DOHH2 (cell line): ENCODE measurements at regions not wholly inside any gene's neighbourhood (a gene's known extent, or its start where the extent isn't known, plus 50 kb on each side); places are given as distances from the start of the nearest gene placed in this dataset.

Experiments
- EZH2phosphoT487 ChIP-seq: fragments of 200-600 bp; sonication (generic); IDR thresholded peaks from 2 replicates; pipeline ENCODE4 v1.6.1; 2017; ENCODE audit warnings: borderline replicate concordance, mild to moderate bottlenecking, antibody characterized with exemption, low read length, moderate library complexity, mixed read lengths
- TF ChIP-seq, protein P1 (sequence below): fragments of 200-600 bp; sonication (generic); IDR thresholded peaks from one replicate; pipeline ENCODE4 v1.5.1; 2014; ENCODE audit warnings: antibody characterized with exemption, mild to moderate bottlenecking, low read depth, low read length; ENCODE audit not compliant: poor library complexity, severe bottlenecking

DNA sequence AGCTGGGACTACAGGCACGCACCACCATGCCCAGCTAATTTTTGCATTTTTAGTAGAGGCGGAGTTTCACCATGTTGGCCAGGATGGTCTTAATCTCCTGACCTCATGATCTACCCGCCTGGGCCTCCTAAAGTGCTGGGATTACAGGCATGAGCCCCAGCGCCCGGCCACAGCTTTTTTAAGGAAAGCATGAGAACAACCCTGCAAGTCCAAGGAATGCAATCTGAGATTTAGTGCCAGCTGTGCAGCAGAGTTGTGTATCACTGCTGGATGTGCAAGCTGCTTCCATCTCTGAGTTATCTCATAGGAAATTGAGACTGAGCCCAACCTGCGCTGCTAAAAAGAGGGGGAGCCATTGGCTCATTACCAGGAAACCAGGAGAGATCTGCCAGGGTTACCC is 399.9 kb upstream of the CYRIA start:
- no peak for TF ChIP-seq EZH2phosphoT487
- TF ChIP-seq, protein P1, sequence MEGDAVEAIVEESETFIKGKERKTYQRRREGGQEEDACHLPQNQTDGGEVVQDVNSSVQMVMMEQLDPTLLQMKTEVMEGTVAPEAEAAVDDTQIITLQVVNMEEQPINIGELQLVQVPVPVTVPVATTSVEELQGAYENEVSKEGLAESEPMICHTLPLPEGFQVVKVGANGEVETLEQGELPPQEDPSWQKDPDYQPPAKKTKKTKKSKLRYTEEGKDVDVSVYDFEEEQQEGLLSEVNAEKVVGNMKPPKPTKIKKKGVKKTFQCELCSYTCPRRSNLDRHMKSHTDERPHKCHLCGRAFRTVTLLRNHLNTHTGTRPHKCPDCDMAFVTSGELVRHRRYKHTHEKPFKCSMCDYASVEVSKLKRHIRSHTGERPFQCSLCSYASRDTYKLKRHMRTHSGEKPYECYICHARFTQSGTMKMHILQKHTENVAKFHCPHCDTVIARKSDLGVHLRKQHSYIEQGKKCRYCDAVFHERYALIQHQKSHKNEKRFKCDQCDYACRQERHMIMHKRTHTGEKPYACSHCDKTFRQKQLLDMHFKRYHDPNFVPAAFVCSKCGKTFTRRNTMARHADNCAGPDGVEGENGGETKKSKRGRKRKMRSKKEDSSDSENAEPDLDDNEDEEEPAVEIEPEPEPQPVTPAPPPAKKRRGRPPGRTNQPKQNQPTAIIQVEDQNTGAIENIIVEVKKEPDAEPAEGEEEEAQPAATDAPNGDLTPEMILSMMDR, result no peak
